Hepatocyte (in vitro differentiated cells): ENCODE measurements at regions not wholly inside any gene's neighbourhood (a gene's known extent, or its start where the extent isn't known, plus 50 kb on each side); places are given as distances from the start of the nearest gene placed in this dataset.

Source experiments
- EZH2 ChIP-seq: fragments of 200-600 bp; sonication (generic); IDR thresholded peaks from 2 replicates; pipeline ENCODE4 v1.6.1; 2016; ENCODE audit warnings: antibody characterized with exemption, mild to moderate bottlenecking, borderline replicate concordance
- EZH2phosphoT487 ChIP-seq: fragments of 200-600 bp; sonication (generic); IDR thresholded peaks from one replicate; pipeline ENCODE4 v1.6.1; 2018; ENCODE audit warnings: antibody characterized with exemption, mild to moderate bottlenecking, low read depth, moderate library complexity; ENCODE audit not compliant: unreplicated experiment, severe bottlenecking
- TF ChIP-seq, protein P1 (sequence below): fragments of 200-600 bp; sonication (generic); IDR thresholded peaks from 2 replicates; pipeline ENCODE4 v1.5.1; 2016; ENCODE audit warnings: antibody characterized with exemption, mild to moderate bottlenecking; ENCODE audit not compliant: poor library complexity

- TF ChIP-seq, protein P1, sequence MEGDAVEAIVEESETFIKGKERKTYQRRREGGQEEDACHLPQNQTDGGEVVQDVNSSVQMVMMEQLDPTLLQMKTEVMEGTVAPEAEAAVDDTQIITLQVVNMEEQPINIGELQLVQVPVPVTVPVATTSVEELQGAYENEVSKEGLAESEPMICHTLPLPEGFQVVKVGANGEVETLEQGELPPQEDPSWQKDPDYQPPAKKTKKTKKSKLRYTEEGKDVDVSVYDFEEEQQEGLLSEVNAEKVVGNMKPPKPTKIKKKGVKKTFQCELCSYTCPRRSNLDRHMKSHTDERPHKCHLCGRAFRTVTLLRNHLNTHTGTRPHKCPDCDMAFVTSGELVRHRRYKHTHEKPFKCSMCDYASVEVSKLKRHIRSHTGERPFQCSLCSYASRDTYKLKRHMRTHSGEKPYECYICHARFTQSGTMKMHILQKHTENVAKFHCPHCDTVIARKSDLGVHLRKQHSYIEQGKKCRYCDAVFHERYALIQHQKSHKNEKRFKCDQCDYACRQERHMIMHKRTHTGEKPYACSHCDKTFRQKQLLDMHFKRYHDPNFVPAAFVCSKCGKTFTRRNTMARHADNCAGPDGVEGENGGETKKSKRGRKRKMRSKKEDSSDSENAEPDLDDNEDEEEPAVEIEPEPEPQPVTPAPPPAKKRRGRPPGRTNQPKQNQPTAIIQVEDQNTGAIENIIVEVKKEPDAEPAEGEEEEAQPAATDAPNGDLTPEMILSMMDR: no peak
- no peak for TF ChIP-seq EZH2
- no peak for TF ChIP-seq EZH2phosphoT487
Observed at GRCh38 chr2:46835520-46835919, 80.1 kb downstream of the MCFD2 start.
